Vagina (tissue), 2 donors: ENCODE measurements at regions not wholly inside any gene's neighbourhood (a gene's known extent, or its start where the extent isn't known, plus 50 kb on each side); places are given as distances from the start of the nearest gene placed in this dataset.

Experiments used
- POLR2A ChIP-seq, 2 donors: fragments of 450-650 bp; IDR thresholded peaks; one replicate each; pipeline ENCODE4 v1.6.1; 2017; ENCODE audit warnings: antibody characterized with exemption in 2 of 2, mild to moderate bottlenecking in 2 of 2, moderate library complexity in 2 of 2
- POLR2AphosphoS5 ChIP-seq, 2 donors: sonication (generic); formaldehyde crosslinking; IDR thresholded peaks; one replicate each; pipeline ENCODE4 v1.9.0; 2017; ENCODE audit warnings: antibody characterized with exemption in 2 of 2, mild to moderate bottlenecking in 2 of 2, low read depth in 1 of 2; ENCODE audit not compliant: insufficient read depth in 1 of 2
- TF ChIP-seq, protein P1 (sequence below), 3 experiments: fragments of 450-650 bp in 2 of 3; fragments of 200-600 bp in 1 of 3; sonication (generic) in 1 of 3; IDR thresholded peaks; one replicate each; pipeline ENCODE4 v1.5.1; 2017 to 2019; ENCODE audit warnings: antibody characterized with exemption in 3 of 3, mild to moderate bottlenecking in 2 of 3, moderate library complexity in 2 of 3

DNA sequence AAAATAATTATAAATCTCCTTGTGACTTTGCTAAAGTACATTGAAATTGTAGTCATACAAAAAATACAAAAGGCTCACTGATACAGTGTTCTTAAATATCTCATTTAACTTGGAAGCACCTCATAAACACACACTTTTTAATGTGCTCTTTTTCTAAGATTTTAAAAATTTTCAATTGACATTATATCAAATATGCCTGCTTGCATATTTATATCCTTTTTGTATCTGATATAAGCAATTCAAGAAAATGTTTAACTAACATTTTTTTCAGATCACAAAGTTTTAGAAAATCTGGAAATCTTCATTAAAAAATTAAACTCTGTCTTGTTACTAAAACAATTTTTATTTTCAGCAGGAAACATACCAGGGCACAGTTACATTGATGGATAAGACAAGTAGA lies 661.5 kb downstream of the REEP3 start:
- TF ChIP-seq, protein P1, sequence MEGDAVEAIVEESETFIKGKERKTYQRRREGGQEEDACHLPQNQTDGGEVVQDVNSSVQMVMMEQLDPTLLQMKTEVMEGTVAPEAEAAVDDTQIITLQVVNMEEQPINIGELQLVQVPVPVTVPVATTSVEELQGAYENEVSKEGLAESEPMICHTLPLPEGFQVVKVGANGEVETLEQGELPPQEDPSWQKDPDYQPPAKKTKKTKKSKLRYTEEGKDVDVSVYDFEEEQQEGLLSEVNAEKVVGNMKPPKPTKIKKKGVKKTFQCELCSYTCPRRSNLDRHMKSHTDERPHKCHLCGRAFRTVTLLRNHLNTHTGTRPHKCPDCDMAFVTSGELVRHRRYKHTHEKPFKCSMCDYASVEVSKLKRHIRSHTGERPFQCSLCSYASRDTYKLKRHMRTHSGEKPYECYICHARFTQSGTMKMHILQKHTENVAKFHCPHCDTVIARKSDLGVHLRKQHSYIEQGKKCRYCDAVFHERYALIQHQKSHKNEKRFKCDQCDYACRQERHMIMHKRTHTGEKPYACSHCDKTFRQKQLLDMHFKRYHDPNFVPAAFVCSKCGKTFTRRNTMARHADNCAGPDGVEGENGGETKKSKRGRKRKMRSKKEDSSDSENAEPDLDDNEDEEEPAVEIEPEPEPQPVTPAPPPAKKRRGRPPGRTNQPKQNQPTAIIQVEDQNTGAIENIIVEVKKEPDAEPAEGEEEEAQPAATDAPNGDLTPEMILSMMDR (IDR thresholded peaks at IDR 0.05), result no peak
- TF ChIP-seq POLR2A (IDR thresholded peaks at IDR 0.05) (no peak), POLR2AphosphoS5 (IDR thresholded peaks at IDR 0.05; ENCODE audit: insufficient read depth in 1 of 2, low read depth in 1 of 2) (no peak)
